ENCODE measurements at regions not wholly inside any gene's neighbourhood (a gene's known extent, or its start where the extent isn't known, plus 50 kb on each side); places are given as distances from the start of the nearest gene placed in this dataset.
A peak's percentile ranks its signal among the peaks of the same experiment; 100 is the strongest.

DNA sequence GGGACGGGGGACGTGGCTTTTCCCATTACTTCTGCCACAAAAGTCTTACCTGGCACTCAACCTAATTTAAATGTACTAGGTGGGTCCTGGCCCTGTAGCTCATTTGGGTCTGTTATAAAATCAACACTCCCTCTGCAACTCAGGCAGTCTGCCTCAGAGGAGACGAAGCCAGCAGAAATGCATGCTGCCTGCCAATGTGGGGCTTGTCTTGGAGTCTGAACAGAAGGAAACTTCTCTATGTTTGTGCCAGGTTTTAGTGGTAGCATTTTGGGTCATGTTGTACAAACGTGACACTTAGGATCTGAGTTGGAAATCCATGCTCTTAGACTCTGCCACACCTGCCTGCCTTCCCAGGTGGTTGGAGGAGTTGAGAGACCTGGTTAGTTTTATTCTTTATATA lies 292.5 kb upstream of the FAM98A start:
- CTCF ChIA-PET, result interaction anchor here (0.6 kb wide), 1 partner anchor 79 kb away, joined by 4 read pairs; no protein-coding TSS in a partner anchor
- no peak overlapping the region for H3K27ac ChIP-seq (ENCODE audit: insufficient read depth in 1 of 2, low read depth in 1 of 2, low read length in 2 of 2, poor library complexity in 1 of 2, severe bottlenecking in 2 of 2)
- WGBS (ENCODE audit: insufficient coverage), result 100% methylated on average over 2 of the region's 4 CpGs
- POLR2A ChIA-PET, result no interaction called here
- no peak for DNase-seq
- H3K4me1 ChIP-seq (ENCODE audit: control extremely low read depth in 1 of 4, control insufficient read depth in 4 of 4, insufficient read depth in 4 of 4, low read length in 3 of 4), result no peaks in the 10 kb centered on the region
- H3K9me3 ChIP-seq (ENCODE audit: control extremely low read depth in 1 of 5, control insufficient read depth in 4 of 5, insufficient read depth in 2 of 5, low read depth in 1 of 5, low read length in 4 of 5), result peaks cover 0 to 3% (median 0%) of the 10 kb centered on the region in 5 experiments
- H3K36me3 ChIP-seq (ENCODE audit: control insufficient read depth in 4 of 4, insufficient read depth in 4 of 4, low read length in 3 of 4), result no peaks in the 10 kb centered on the region
- H3K27me3 ChIP-seq (replicated peaks in 2 of 5; ENCODE audit: control insufficient read depth in 4 of 5, insufficient read depth in 5 of 5, low read length in 4 of 5), result no peaks in the 10 kb centered on the region
- no peak overlapping the region for H3K4me3 ChIP-seq (ENCODE audit: control insufficient read depth in 1 of 7, extremely low read depth in 1 of 7, insufficient read depth in 4 of 7, low read depth in 2 of 7, low read length in 6 of 7)

DNA sequence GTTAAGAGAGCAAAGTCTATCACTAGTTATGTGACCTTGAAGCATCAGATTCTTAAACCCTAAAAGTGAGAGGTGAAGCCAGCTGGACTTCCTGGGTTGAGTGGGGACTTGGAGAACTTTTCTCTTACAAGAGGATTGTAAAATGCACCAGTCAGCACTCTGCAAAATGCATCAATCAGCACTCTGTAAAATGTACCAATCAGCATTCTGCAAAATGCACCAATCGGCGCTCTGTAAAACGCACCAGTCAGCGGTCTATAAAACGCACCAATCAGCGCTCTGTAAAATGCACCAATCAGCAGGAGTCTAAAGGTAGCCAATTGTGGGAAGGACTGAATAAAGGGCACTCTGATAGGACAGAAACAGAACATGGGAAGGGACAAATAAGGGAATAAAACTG lies 291.6 kb upstream of the FAM98A start:
- no peak for DNase-seq
- Histone ChIP-seq H3K27me3 (replicated peaks in 2 of 5; ENCODE audit: control insufficient read depth in 4 of 5, insufficient read depth in 5 of 5, low read length in 4 of 5) (no peaks in the 10 kb centered on the region), H3K4me3 (ENCODE audit: control insufficient read depth in 1 of 7, extremely low read depth in 1 of 7, insufficient read depth in 4 of 7, low read depth in 2 of 7, low read length in 6 of 7) (no peak overlapping the region), H3K36me3 (ENCODE audit: control insufficient read depth in 4 of 4, insufficient read depth in 4 of 4, low read length in 3 of 4) (no peaks in the 10 kb centered on the region), H3K27ac (ENCODE audit: insufficient read depth in 1 of 2, low read depth in 1 of 2, low read length in 2 of 2, poor library complexity in 1 of 2, severe bottlenecking in 2 of 2) (no peak overlapping the region), H3K4me1 (ENCODE audit: control extremely low read depth in 1 of 4, control insufficient read depth in 4 of 4, insufficient read depth in 4 of 4, low read length in 3 of 4) (no peaks in the 10 kb centered on the region), H3K9me3 (ENCODE audit: control extremely low read depth in 1 of 5, control insufficient read depth in 4 of 5, insufficient read depth in 2 of 5, low read depth in 1 of 5, low read length in 4 of 5) (peaks cover 0 to 3% (median 0%) of the 10 kb centered on the region in 5 experiments)
- ChIA-PET CTCF (no interaction called here), POLR2A (no interaction called here)
- WGBS (ENCODE audit: insufficient coverage), result 93% methylated on average over 6 of the region's 6 CpGs

DNA sequence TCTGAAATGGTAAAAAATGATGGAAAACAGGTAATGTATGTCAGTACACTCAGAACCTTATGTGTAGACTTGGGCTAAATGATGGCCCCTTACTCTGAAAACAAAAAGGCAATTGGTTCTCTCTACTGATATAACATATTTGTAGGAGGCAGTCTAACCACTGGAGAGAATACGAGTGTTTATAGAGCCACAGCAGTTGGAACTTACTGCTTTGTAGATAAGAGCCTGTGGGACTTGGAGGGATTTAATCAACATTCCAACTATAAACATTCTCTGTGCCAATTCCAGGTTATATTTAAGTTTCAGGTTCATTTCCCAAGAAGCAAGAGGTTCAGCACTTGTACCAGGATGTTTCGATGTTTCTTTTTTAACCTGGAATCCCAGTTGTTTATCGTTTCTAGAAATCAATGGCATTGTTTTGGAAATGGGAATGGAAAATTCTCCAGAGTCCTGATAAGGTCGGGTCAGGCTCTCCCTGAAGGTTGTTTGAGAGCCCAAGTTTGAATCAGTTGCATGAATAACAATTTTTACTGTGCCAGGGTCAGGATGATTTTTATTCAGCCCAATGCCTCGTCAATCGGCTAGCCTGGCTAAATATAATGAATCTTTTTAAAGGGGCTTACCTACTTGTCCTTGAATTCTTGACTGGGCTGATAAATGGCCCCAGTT lies 278.4 kb upstream of the FAM98A start:
- H3K27ac ChIP-seq (ENCODE audit: insufficient read depth in 1 of 2, low read depth in 1 of 2, low read length in 2 of 2, poor library complexity in 1 of 2, severe bottlenecking in 2 of 2), result no peak overlapping the region
- no peak for DNase-seq
- no peaks in the 10 kb centered on the region for H3K27me3 ChIP-seq (replicated peaks in 2 of 5; ENCODE audit: control insufficient read depth in 4 of 5, insufficient read depth in 5 of 5, low read length in 4 of 5)
- CTCF ChIA-PET, result no interaction called here
- H3K4me3 ChIP-seq (ENCODE audit: control insufficient read depth in 1 of 7, extremely low read depth in 1 of 7, insufficient read depth in 4 of 7, low read depth in 2 of 7, low read length in 6 of 7), result no peak overlapping the region
- WGBS (ENCODE audit: insufficient coverage), result 85% methylated on average over 3 of the region's 6 CpGs
- H3K4me1 ChIP-seq (ENCODE audit: control extremely low read depth in 1 of 4, control insufficient read depth in 4 of 4, insufficient read depth in 4 of 4, low read length in 3 of 4), result peaks cover 0 to 4% (median 0%) of the 10 kb centered on the region in 4 experiments
- POLR2A ChIA-PET, result no interaction called here
- H3K9me3 ChIP-seq (ENCODE audit: control extremely low read depth in 1 of 5, control insufficient read depth in 4 of 5, insufficient read depth in 2 of 5, low read depth in 1 of 5, low read length in 4 of 5), result peaks cover 0 to 10% (median 0%) of the 10 kb centered on the region in 5 experiments
- no peaks in the 10 kb centered on the region for H3K36me3 ChIP-seq (ENCODE audit: control insufficient read depth in 4 of 4, insufficient read depth in 4 of 4, low read length in 3 of 4)

DNA sequence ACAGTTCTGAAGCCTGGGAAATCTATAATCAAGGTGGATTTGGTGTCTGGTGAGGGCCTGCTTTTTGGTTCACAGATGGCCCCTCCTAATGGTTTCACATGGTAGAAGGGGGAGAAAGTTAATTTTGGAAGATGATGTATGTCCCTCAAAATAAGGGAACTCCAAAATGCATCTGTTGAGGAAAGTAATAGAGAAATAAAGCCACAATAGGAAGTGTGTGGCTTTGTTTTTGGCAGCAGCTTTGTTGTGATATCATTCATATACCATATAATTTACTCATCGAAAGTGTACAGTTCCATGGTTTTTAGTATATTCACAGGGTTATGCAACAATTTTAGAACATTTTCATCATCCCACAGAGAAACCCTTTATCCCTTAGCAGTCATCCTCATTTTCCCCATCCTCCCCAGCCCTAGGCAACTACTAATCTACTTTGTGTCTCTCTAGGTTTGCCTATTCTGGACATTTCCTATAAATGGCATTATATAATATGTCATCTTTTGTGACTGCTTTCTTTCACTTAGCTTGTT lies 274.0 kb upstream of the FAM98A start:
- POLR2A ChIA-PET, result no interaction called here
- CTCF ChIA-PET, result interaction anchor here (0.5 kb wide), 1 partner anchor 1001 kb away, joined by 3 read pairs; no protein-coding TSS in a partner anchor

DNA sequence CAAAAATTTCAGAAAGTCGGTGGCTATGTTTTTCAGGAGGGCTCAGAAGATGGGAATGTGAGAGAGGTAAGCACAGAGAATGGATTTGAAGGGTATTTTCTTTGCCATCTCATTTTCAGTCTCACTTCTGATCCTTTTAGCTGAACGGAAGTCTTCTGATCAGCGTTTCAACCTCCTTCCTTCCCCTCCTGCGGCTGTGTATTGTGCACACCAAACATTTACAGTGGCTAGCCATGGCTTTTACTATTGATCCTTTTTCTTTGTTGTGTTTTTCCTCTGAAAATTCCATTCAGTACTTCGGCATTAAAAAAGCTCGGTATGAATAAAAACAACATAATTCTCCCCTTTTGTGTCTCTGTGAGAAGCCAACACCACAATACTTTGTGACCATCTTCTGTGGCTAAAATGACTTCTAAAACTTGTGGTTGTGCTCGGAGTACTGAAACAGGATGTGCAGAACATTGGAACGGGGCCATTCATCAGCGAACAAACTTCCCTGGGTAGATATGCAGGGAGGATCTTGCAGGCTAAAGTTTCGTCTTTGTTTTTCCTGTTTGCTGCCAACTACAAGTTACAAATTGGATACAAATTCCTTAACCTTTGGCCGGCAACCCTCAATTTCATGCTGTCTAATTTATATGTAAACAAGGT lies 260.8 kb upstream of the FAM98A start:
- Histone ChIP-seq H3K27me3 (replicated peaks in 2 of 5; ENCODE audit: control insufficient read depth in 4 of 5, insufficient read depth in 5 of 5, low read length in 4 of 5) (no peaks in the 10 kb centered on the region), H3K4me3 (ENCODE audit: control insufficient read depth in 1 of 7, extremely low read depth in 1 of 7, insufficient read depth in 4 of 7, low read depth in 2 of 7, low read length in 6 of 7) (peak overlapping the region in 3 of 7 experiments; percentile 12 to 57 (median 38)), H3K27ac (ENCODE audit: insufficient read depth in 1 of 2, low read depth in 1 of 2, low read length in 2 of 2, poor library complexity in 1 of 2, severe bottlenecking in 2 of 2) (no peak overlapping the region), H3K4me1 (ENCODE audit: control extremely low read depth in 1 of 4, control insufficient read depth in 4 of 4, insufficient read depth in 4 of 4, low read length in 3 of 4) (peaks cover 0 to 14% (median 10%) of the 10 kb centered on the region in 4 experiments), H3K9me3 (ENCODE audit: control extremely low read depth in 1 of 5, control insufficient read depth in 4 of 5, insufficient read depth in 2 of 5, low read depth in 1 of 5, low read length in 4 of 5) (peaks cover 0 to 19% (median 3%) of the 10 kb centered on the region in 5 experiments), H3K36me3 (ENCODE audit: control insufficient read depth in 4 of 4, insufficient read depth in 4 of 4, low read length in 3 of 4) (no peaks in the 10 kb centered on the region)
- POLR2A ChIA-PET, result no interaction called here
- CTCF ChIA-PET, result no interaction called here
- 44% methylated on average over 6 of the region's 11 CpGs for WGBS (ENCODE audit: insufficient coverage)
- DNase-seq, result peak in 2 of 3 donors; percentile 55 to 61

More for the DNA sequence above, 274.0 kb upstream of the FAM98A start:
- Histone ChIP-seq H3K4me1 (ENCODE audit: control extremely low read depth in 1 of 4, control insufficient read depth in 4 of 4, insufficient read depth in 4 of 4, low read length in 3 of 4) (peaks cover 0 to 5% (median 0%) of the 10 kb centered on the region in 4 experiments), H3K27me3 (replicated peaks in 2 of 5; ENCODE audit: control insufficient read depth in 4 of 5, insufficient read depth in 5 of 5, low read length in 4 of 5) (no peaks in the 10 kb centered on the region), H3K27ac (ENCODE audit: insufficient read depth in 1 of 2, low read depth in 1 of 2, low read length in 2 of 2, poor library complexity in 1 of 2, severe bottlenecking in 2 of 2) (no peak overlapping the region), H3K36me3 (ENCODE audit: control insufficient read depth in 4 of 4, insufficient read depth in 4 of 4, low read length in 3 of 4) (no peaks in the 10 kb centered on the region), H3K9me3 (ENCODE audit: control extremely low read depth in 1 of 5, control insufficient read depth in 4 of 5, insufficient read depth in 2 of 5, low read depth in 1 of 5, low read length in 4 of 5) (peaks cover 2 to 25% (median 4%) of the 10 kb centered on the region in 5 experiments), H3K4me3 (ENCODE audit: control insufficient read depth in 1 of 7, extremely low read depth in 1 of 7, insufficient read depth in 4 of 7, low read depth in 2 of 7, low read length in 6 of 7) (no peak overlapping the region)
- WGBS (ENCODE audit: insufficient coverage), result no CpG with 5 or more reads among the region's 1 CpG
- DNase-seq, result peak; percentile 55 to 94 (median 91)

DNA sequence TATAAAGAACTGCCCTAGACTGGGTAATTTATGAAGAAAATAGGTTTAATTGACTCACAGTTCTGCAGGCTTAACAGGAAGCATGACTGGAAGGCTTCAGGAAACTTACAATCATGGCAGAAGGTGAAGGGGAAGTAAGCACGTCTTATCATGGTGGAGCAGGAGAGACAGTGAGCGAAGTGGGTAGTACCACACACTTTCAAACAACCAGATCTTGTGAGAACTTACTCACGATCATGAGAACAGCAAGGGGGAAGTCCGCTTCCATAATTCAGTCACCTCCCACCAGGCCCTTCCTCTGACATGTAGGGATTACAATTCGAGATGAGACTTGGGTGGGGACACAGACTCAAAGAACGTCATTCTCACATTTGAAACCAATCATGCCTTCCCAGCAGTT lies 260.1 kb upstream of the FAM98A start:
- Histone ChIP-seq H3K9me3 (ENCODE audit: control extremely low read depth in 1 of 5, control insufficient read depth in 4 of 5, insufficient read depth in 2 of 5, low read depth in 1 of 5, low read length in 4 of 5) (peaks cover 0 to 22% (median 3%) of the 10 kb centered on the region in 5 experiments), H3K27ac (ENCODE audit: insufficient read depth in 1 of 2, low read depth in 1 of 2, low read length in 2 of 2, poor library complexity in 1 of 2, severe bottlenecking in 2 of 2) (no peak overlapping the region), H3K36me3 (ENCODE audit: control insufficient read depth in 4 of 4, insufficient read depth in 4 of 4, low read length in 3 of 4) (no peaks in the 10 kb centered on the region), H3K27me3 (replicated peaks in 2 of 5; ENCODE audit: control insufficient read depth in 4 of 5, insufficient read depth in 5 of 5, low read length in 4 of 5) (no peaks in the 10 kb centered on the region), H3K4me1 (ENCODE audit: control extremely low read depth in 1 of 4, control insufficient read depth in 4 of 4, insufficient read depth in 4 of 4, low read length in 3 of 4) (peaks cover 0 to 14% (median 10%) of the 10 kb centered on the region in 4 experiments), H3K4me3 (ENCODE audit: control insufficient read depth in 1 of 7, extremely low read depth in 1 of 7, insufficient read depth in 4 of 7, low read depth in 2 of 7, low read length in 6 of 7) (no peak overlapping the region)
- CTCF ChIA-PET, result no interaction called here
- POLR2A ChIA-PET, result no interaction called here
- DNase-seq, result peak; percentile 31 to 85 (median 74)
- 40% methylated on average over 1 of the region's 6 CpGs for WGBS (ENCODE audit: insufficient coverage)

DNA sequence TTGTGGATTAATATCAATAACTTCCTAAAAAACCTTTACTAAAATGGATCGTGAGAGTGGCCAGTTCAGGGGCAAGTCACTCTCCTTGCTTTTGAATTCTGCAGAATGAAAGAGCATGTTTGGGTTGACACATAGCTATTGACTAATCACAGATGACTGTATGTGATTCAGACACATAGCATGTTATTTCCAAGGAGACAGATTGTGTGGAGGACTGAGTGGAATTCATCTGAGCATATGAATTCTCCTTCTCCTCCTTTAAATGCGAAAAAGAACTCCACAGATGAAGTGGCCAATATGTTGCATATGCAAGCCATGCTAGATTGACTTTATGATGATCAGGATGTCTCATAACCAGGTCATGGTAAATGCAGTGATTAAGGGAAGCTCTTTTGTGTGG lies 249.4 kb upstream of the FAM98A start:
- Histone ChIP-seq H3K36me3 (ENCODE audit: control insufficient read depth in 4 of 4, insufficient read depth in 4 of 4, low read length in 3 of 4) (no peaks in the 10 kb centered on the region), H3K4me3 (ENCODE audit: control insufficient read depth in 1 of 7, extremely low read depth in 1 of 7, insufficient read depth in 4 of 7, low read depth in 2 of 7, low read length in 6 of 7) (no peak overlapping the region), H3K9me3 (ENCODE audit: control extremely low read depth in 1 of 5, control insufficient read depth in 4 of 5, insufficient read depth in 2 of 5, low read depth in 1 of 5, low read length in 4 of 5) (peaks cover 0 to 24% (median 10%) of the 10 kb centered on the region in 5 experiments), H3K4me1 (ENCODE audit: control extremely low read depth in 1 of 4, control insufficient read depth in 4 of 4, insufficient read depth in 4 of 4, low read length in 3 of 4) (no peaks in the 10 kb centered on the region), H3K27ac (ENCODE audit: insufficient read depth in 1 of 2, low read depth in 1 of 2, low read length in 2 of 2, poor library complexity in 1 of 2, severe bottlenecking in 2 of 2) (no peak overlapping the region), H3K27me3 (replicated peaks in 2 of 5; ENCODE audit: control insufficient read depth in 4 of 5, insufficient read depth in 5 of 5, low read length in 4 of 5) (no peaks in the 10 kb centered on the region)
- DNase-seq, result no peak
- ChIA-PET POLR2A (no interaction called here), CTCF (no interaction called here)
- WGBS (ENCODE audit: insufficient coverage), result no CpG with 5 or more reads among the region's 2 CpGs

All from common myeloid progenitor, CD34-positive (primary cell).